Ammon's horn (tissue), 1 donor: ENCODE measurements at regions not wholly inside any gene's neighbourhood (a gene's known extent, or its start where the extent isn't known, plus 50 kb on each side); places are given as distances from the start of the nearest gene placed in this dataset.
"Not testable (repeated sequence)": the region's sequence is repeated elsewhere in the genome, so short reads cannot be mapped to it uniquely, and the experiment has no call there.

Experiments used
- DNase-seq: peaks from one replicate; pipeline ENCODE4 v3.0.0-alpha.2; 2016; ENCODE audit warnings: low spot score

GRCh38 chr5:16392718-16393117, 72.9 kb downstream of the ZNF622 start:
- DNase-seq, result no peak

DNA sequence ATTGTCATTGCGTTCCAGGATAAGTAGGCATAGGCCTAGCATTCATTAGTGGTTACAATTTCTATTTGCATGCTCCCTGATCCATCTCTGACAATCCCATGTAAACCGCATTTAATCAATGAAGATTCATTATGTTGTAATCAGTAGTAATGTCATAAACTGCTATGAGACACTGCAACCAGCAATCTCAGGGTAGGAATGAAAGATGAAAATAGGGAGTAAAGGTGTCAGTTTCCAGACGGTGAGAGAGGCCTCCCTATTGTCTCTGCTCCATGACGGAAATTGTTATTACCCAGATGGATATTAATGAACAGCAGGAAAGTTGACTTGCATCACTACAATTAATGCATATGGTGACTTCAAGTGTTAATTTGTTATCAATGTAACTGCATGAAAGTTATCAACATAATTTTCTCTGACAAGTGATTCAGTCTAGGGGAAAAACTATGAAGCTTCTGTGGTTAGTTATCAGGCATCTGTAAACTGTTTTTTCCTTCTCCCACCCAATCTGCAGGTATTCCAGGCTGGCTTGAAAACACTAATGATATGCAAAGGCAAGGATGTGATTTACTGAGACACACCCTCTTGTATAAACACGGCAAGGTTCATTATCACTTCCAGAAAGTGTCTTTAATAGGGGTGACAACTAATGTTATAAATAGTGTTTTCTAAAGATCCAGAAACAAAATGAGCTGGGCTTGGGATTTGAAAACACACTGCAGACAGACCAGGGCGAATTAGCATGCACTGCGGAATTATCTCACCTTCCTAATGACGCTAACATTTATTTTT, 73.5 kb downstream of the ZNF622 start:
- DNase-seq, result no peak

DNA sequence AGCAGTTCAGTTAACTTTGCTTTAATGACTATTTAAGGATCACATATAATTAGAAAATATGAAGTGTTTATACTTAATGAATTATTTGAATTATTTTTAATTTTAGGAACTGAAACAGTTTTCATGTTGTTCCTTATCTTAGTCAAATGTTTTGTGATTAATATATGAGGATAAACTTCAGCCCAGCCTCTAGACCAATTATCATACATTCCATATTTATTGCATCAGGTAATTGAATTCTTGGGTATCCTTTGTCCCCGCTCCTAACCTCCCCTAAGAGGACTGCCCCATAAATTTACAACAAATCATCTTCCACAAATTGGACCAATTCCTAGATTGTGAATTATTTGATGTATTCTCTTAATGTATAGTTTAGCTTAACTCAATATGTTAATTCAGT, 74.8 kb downstream of the ZNF622 start:
- DNase-seq, result no peak

DNA sequence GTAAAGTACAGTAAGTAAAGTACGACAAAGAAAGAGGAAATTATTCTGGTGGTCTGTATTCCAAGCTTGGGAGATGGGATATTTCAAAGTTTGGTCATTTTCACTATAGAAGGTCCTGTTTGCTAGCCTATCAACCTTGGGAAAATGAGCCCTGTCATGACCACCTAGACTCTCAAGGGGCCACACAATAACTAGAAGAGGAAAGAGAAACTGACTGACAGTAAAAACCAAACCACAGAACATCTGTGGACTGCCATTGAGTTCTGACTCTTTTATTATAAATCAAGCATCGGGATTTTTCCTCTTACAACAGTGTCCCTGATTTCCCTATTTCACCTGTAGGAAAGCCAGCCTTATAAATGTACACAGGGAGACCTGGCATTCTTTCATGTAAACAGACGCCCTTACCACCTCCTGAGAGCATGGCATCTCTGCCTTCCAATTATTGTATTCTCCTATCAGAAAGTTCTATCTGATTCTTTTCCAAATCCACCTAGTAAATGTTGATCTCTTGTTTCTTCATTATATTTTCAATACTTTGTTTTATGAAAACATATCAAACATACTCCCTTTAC, 80.0 kb downstream of the ZNF622 start:
- DNase-seq, result no peak

GRCh38 chr5:16384804-16385203, 80.8 kb downstream of the ZNF622 start:
- DNase-seq, result no peak

- no peak for DNase-seq
These were observed 81.4 kb downstream of the ZNF622 start for GRCh38 chr5:16384222-16384621.

DNA sequence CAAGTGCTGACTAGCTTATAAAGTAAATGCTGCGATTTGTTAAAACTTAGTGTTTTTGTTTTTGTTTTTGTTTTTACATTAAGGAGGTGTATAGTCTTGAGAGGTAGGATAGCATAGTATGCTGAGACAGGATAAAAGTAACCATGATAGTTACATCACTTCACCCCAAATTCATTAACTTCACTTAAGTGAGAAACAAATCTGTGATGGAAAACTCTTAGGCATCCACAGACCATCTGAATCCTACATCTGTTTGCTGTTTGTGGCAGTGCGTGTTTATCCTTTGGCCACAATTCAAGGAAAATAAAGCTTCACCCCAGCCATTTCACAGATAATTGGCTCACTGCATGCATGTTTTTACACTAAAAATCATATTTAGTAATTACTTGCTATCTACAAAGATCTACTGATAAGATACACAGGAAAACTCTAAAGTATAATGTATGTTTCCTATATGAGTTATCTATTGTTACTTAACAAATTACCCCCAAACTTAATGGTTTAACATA, 82.0 kb downstream of the ZNF622 start:
- no peak for DNase-seq

GRCh38 chr5:16382047-16382446, 83.6 kb downstream of the ZNF622 start:
- DNase-seq, result no peak

GRCh38 chr5:16378762-16379161, 86.8 kb downstream of the ZNF622 start:
- no peak for DNase-seq

DNA sequence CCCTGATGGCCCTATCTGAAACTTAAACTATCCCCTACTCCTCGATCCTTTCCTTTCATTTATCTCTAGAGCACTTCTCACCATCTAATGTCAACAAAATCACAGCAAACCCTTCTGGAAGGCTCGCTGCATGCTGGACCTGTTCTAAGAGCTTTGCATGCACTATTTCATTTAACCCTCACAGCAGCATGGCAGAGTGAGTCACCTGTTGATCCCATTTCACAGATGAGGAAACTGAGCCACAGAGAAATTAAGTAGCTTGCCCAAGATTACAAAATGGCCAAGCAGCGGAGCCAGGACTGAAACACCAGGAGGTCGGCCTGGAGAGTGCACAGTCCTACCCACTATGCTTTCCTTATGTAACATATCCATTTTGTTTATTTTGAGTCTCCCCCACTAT, 93.1 kb downstream of the ZNF622 start:
- DNase-seq, result no peak

DNA sequence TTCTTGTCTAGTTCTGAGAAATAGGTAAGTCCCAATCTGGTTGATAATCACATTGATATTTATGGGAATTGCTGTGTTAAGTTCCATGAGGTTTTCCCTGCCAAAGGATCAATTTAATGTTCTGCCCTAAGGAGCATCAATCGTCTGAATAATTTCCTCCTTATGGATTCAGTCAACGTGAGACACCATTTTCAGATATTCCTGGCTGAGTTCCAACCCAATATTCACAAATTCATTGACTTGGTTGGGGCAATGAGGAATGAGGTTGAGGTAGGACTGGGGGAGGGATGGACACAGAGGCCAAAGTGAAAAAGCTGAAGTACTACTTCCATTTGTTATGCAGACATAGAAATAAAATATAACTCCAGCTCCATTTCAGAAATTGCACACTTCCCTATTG, 99.1 kb downstream of the ZNF622 start:
- DNase-seq, result no peak

DNA sequence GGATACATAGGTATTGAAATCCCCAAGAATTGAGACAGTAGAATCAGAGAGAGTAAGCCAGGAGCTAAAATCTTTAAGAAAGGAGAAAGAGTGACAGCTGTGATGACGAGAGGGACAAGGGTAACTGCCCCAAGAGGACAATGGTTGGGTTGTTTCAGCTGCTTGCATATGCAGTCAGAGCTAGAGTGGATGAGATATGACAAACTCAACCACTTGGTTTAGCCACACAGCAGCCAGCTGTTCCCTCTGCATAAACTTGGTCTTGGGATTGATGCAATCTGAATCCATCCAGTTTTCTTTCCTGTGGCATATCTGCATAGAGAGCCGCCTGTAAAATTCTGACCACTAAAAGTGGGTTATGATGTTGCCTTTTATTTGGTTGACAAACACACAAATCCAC, 100.7 kb downstream of the ZNF622 start:
- no peak for DNase-seq

DNA sequence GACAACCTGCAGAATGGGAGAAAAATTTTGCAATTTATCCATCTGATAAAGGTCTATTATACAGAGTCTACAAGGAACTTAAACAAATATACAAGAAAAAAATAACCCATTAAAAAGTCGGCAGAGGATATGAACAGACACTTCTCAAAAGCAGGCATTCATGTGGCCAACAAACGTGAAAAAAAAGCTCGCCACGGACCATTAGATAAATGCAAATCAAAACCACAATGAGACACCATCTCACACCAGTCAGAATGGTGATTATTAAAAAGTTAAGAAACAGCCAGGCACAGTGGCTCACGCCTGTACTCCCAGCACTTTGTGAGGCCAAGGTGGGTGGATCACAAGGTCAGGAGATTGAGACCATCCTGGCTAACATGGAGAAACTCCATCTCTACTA, 112.2 kb downstream of the ZNF622 start:
- DNase-seq, result not testable (repeated sequence)

DNA sequence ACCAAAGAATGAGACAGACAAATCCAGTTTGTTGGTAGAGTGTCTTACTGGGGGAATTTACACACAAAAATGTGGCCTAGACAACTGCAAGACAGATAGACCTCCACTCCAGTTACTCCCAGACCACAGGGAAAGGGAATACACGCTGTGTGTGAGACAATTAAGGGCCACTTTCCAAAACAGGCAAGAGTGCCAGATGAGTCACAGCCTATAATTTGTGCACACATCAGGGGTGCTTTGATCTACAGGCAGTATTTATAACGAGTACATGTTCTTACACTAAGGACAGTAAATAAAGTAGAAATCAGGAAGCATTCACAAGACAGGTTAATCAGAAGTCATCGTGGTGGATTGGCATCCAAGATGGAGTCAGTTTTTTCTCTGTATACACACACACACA, 114.8 kb downstream of the ZNF622 start:
- no peak for DNase-seq

DNA sequence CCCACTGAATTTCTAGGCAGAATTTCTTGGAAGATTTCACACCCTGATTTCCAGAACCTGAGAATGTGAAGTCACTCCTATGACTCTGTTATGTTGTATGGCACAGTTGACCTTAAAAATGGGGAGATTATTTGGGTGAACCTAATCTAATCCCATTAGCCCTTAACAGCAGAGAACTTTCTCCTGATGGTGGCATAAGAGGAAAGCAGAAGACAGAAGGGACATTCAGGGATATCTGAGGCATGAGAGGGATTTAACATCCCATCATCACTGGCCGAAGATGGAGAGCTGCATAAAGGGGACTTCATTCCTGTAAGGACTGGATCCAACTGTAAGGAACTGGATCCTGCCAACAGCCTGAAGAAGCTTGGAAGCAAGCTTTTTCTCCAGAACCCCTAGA, 119.2 kb downstream of the ZNF622 start:
- DNase-seq, result no peak

DNA sequence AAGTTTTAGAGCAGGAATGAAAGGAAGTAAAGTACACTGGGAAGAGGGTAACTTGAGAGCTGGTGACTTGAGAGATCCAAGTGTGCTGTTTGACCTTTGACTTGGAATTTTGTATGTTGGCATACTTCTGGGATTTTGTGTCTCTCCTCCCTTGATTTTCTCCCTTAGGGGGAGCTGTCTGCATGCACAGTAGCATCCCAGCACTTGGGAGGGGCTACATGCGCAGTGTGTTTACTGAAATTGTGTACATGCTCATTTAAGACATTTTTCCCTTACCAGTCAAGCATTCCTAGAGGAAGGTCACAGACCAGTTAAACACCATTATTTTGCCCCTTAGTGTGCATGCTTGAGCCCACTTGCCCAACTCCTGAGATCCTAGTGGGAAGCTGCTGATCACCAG, 120.1 kb downstream of the ZNF622 start:
- DNase-seq, result no peak

DNA sequence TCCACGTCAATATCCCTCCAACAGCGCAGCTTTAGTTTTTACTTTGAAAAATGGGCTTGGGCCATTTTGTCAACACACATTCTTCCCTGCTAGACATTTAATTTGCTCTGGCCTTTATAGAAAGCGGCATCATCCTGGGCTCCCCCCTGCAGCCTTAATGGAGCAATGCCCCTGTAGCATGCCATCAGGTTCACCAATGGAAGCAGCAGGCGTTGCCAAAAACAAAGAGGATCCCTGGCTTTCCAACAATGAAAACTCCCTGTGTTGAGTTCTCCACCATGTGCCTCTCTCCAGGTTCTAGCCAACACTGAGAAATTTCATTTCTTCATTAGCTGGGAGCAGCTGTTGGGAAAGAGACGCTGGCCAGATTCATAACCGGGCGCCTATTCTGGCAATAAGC, 139.5 kb downstream of the ZNF622 start:
- no peak for DNase-seq

- DNase-seq, result no peak
These were observed 141.7 kb upstream of the MARCHF11 start for GRCh38 chr5:16321284-16321683.

- DNase-seq, result peak; percentile 45
These were observed 135.9 kb upstream of the MARCHF11 start for GRCh38 chr5:16315501-16315900.

GRCh38 chr5:16313761-16314160, 134.2 kb upstream of the MARCHF11 start:
- no peak for DNase-seq

DNA sequence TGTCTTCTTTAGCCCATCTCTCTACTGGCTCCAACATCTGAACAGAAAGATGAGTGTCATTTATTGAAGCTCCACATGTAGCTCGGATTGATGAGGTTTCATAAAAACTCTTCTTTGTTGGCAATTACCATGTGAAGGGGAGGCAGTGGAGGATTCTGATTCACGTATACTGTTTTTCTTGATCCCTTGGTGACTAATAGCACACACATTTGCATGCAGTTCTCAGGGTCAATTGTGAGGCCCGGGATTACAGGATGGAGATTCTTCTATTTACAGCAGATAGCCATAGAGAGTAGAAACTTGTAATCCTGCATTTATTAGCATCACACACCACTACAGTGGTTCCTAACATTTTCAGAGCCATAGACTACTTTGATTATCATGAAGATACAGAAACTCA, 133.2 kb upstream of the MARCHF11 start:
- DNase-seq, result no peak

- no peak for DNase-seq
These were observed 132.1 kb upstream of the MARCHF11 start for GRCh38 chr5:16311666-16312065.

- no peak for DNase-seq
These were observed 127.2 kb upstream of the MARCHF11 start for GRCh38 chr5:16306812-16307211.

DNA sequence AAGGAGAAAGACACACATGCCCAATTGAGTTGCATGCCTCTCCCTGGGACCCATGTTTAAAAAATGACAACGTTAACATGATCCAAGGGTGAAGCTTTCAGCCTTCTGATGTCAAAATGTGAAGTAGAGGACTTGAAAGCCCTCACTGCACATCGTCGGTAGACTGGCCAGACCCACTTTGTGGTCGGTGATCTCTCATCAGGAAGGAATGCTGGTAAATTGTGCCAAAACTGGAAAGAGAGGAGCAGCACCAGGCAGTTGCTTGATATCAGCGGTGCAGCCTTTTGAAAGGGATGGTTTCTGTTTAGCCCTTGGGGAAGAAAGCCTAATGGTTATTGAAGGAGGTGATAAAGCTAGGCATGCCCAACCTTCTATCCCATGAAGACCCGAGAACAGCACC, 125.3 kb upstream of the MARCHF11 start:
- DNase-seq, result no peak
